HG03460 (cell line): ENCODE measurements at regions not wholly inside any gene's neighbourhood (a gene's known extent, or its start where the extent isn't known, plus 50 kb on each side); places are given as distances from the start of the nearest gene placed in this dataset.

Source experiments
- ATAC-seq: cut with Tn5 transposase; IDR thresholded peaks from one replicate; pipeline ENCODE4 v1.9.1; 2021; ENCODE audit not compliant: unreplicated experiment

DNA sequence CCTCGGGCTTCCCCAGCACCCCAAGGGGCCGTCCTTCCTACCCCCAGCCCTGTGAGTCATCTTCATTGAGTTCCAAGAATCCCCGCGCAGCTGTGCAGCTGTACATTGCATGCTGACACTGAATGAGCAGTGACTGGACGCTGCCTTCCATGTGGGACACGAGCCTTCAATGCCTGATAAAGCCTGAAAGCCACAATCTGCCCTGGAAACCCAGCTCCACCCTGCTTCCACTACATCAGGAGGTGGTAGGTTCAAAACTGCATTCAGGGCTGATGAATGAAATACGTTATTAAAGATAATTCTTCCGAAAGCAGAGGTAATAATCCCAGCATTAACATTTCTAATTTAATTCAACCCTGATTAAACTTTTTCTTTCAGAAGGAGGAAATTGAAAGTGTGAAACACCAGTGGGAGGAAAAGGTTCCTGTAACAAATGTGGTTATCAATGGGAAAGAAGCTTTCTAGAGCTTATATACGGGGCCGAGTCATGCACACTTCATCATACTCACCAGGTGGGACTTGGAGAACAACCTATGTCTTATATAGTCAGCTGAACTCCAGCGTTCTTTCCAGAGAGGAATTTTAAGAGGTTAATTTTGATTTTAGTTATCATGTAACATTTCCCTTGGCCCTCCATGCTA lies 360.1 kb downstream of the LPIN1 start:
- ATAC-seq: no peak

- no peak for ATAC-seq
Measured at GRCh38 chr2:12107321-12107720, 360.9 kb downstream of the LPIN1 start.

DNA sequence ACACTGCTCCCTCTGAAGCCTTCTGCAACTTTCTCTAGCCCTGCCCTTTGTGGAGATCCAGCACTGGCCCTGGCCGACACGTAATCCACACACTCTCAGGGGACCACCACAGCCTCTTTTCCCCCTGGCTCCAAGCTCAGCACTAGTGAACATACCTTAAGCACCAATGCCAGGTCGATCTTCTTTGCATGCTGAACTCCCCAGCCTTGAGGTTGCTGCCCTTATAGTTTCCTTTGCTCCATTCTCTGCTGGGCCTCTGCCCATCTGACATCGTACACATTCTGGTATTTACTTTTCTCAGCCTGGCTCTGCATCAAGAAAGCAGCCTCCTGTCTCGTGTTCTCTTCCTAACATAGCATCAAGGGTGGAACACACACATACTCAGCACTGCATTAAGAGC lies 361.5 kb downstream of the LPIN1 start:
- no peak for ATAC-seq

GRCh38 chr2:12109363-12110017 lies 363.1 kb downstream of the LPIN1 start:
- no peak for ATAC-seq

DNA sequence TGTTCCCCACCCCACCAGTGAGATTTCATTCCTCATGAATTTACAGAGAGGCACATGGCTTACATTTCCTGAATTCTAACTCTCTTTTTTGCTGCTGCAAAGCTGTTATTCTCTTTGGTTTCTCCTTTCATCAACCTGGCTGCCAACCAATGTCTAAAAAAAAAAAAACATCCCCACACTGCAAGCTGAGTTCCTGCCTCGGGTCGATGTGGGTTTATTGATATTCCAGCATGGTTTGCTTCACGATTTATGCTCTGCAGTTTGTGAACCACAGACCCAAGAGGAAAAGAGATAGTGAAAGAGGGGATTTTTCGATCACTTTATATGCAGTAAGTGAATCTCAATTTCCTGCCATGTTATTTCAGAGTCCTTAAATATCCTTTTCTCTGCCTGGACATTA lies 363.6 kb downstream of the LPIN1 start:
- ATAC-seq: no peak

DNA sequence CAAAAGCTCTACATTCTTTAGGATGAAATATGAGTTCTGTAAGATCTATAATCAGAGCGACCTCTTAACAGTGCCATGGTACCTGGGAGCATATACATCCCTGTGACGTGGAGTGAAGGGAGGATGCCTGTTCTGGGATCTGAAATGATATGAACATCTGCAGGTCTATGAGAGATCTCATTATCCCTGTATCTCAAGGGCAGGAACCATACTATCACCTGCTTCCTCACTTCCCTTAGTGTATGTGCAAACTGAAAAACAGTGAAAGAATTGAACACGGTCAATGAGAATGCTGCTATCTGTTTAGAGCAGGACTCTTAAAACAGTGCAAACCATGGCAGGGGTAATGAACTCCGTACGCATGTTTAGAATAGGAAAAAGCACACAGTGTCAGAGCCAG lies 364.0 kb downstream of the LPIN1 start:
- no peak for ATAC-seq

GRCh38 chr2:12113412-12113811 lies 367.0 kb downstream of the LPIN1 start:
- no peak for ATAC-seq

- ATAC-seq: no peak
Measured at GRCh38 chr2:12114816-12115215, 368.4 kb downstream of the LPIN1 start.

DNA sequence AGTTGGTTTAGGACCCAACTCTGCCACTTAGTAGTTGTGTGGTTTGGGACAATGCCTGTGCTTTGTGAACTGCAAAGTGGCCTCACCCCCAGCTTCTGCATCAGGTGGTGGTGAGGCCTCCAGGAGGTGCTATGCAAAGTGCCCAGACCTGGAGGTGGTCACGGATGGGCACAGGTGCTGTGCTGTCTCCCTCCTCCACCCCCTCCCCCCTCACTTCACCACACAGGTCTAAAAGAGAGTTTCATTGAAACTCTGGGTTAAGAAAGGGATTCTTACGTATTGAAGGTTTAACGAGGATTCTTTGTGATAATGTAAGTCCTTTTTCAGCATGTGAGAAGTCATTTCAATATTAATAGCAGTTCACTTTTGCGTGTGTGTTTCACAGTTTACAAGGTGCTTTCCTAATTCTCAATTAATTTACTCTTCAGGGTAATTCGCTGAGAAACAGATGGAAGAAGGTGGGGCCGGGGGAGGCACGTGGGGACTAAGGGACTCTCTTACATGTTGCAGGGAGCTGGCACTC lies 369.9 kb downstream of the LPIN1 start:
- no peak for ATAC-seq

DNA sequence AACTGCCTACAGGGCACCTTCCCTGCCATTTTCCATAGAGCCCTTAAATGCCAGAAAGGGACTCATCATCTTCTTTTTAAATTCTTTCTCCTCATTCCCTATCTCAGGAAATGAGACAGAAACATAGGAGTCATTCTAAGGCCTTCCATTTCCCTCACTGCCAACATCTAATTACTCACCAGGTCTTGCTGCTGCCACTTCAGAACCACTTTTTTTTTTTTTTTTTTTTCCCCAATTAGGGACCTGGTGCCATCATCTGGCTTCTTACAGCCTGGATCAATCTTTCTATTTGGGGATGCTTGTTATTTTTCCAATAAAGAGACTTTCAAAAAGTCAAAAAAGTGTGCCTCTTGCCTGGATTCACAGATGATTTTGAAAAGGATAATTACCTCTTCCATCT lies 373.4 kb downstream of the LPIN1 start:
- ATAC-seq: no peak

DNA sequence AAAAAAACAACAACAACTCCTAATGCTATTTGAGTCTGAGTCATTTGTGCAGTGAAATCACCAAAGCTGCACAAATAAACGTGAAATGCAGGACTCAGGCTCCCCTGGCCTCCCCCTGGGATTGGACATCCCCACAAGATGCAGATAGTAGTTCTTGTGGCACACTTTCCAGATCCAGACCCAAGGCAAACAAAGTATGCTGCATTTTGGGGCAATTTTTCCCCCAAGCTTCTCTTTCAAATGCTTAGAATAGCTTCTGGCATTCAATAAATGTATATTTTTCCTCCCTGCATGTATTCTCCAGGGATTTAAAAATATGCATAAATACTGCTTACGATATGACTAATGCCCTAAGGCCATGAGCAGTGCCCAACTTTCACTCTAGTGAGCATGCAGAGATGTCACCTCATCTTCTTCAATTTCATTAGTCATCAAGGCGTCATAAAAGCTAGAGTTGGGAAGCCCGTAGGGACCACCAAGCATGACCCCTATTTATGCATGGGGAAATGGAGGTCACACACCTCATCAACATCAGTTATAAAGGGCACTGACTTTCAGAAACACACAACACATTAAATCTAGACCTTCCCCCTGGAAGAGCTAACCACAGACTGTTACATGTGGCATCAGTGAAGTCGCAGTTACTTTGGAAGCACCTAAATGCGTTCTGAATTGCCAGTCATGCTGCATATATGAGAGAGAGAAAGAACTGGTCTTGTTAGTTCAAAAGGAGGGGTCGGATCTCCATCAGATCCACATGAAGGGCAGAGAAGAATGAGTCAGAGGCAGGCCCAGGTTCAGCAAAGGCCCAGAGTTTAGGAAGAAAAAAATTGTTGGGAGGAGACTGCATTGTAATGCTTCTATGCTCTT lies 374.1 kb downstream of the LPIN1 start:
- ATAC-seq: no peak

DNA sequence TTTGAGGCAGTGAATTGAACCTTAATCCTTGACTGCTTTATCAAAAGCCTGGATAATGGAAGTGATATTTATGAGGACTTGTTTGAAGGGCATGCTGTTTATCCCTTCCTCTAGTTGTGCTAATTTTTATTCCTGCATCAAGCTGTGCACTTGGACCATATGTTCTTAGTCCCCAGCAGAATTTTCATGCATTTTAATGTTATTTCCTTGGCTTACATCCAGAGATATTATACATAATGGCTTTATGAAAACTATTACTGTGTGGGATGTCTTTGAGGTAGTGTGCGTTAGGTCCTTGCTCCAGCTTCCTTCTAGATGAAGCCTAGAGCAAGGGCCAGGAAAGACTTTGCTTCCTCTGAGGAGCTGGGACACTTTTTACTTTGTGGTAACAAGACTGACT lies 378.4 kb downstream of the LPIN1 start:
- no peak for ATAC-seq

DNA sequence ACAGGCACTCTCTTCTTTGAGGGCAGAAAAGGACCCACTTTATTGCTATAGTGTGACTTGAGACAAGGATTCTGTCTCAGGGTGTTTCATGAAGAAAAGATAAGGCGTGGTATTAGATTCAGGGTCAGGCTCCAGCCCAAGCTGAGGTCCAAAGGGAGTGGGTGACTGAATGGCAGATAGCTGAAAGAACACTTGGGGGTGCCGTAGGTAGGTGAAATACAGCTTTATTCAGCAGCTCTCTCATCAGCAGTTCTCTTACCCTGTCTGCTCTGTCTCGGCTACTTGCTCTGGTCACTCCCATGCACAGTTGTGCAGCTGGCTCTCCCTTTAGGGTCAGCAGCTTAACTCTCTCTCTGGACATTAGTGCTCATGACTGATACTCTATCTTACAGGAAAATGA lies 379.9 kb downstream of the LPIN1 start:
- no peak for ATAC-seq

- ATAC-seq: no peak
Measured at GRCh38 chr2:12127638-12128037, 381.2 kb downstream of the LPIN1 start.

DNA sequence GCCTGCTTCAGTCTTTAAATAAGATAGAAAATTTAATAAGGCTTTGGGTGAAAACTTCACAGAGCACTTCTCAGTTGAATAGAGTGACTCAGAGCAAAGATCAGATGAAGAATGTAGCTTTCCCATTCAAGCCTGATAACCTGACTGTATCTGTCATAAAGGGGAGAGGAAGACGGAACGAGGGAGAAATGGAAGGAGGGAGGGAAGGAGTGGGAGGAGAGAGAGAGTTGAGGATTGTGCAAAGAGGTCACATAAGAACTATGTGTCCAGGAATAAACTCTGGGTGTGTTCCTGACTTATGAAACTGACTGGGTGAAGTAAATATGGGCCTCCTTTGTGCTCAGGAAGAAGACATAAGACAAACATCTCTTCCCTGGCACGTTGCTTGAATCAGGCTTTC lies 385.5 kb downstream of the LPIN1 start:
- ATAC-seq: no peak

GRCh38 chr2:12141618-12142258 lies 395.3 kb downstream of the LPIN1 start:
- ATAC-seq: no peak

- no peak for ATAC-seq
Measured at GRCh38 chr2:12151716-12152115, 405.3 kb downstream of the LPIN1 start.

- no peak for ATAC-seq
Measured at GRCh38 chr2:12152888-12153287, 406.5 kb downstream of the LPIN1 start.

DNA sequence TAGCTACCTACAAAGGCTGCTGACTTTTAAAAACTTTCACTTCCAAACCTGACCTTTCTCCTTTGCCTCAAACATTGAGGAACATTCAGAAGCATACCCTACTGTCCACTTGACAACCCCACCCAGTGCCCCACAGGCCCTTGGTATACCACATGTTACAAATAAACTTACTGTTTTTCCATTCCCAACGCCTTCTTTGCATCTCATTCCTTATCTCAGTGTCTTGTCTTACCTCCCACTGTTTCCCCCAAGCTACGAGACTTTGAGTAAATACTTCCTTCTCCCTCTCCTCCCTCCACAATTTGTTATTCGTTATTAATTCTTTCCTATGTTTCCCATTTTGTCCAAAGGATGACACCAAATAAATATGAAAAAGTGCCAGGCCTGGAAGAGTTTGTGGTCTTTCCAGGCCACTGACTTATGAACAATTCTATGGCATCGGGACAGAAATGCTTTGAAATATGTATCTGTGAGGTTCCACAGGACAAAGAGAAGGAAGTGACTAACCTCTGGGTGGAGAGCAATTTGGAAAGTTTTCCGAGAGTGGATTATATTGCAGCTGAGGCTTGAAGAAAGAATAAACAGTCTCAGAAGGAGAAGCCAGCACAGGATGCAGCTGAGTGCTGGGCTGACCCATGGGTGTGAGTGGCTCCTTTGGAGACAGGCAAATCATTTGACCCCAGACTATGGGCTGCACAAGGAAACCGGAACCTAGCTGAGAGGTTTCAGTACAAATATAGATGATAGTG lies 409.0 kb downstream of the LPIN1 start:
- ATAC-seq: no peak

DNA sequence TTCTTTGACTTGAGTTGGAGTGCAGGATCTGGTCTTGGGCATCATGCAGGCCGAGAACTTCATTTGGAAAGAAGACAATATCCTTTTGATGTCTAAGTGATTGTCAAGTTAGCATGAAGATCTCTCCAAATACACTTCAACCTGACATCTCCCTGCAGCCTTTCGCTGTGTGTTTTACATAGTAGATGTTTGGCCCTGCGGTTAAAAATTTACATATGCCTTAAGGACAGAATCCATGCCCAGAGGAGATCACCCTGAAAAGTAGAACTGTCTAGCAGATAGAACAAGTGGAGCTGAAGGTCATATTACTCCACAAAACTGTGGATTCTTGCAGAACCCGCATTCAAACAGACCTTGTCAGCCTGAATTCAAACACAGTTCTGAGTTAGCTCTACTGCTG lies 409.9 kb downstream of the LPIN1 start:
- no peak for ATAC-seq

- ATAC-seq: no peak
Measured at GRCh38 chr2:12161085-12161484, 414.7 kb downstream of the LPIN1 start.
